ENCODE measurements at regions not wholly inside any gene's neighbourhood (a gene's known extent, or its start where the extent isn't known, plus 50 kb on each side); places are given as distances from the start of the nearest gene placed in this dataset.

DNA sequence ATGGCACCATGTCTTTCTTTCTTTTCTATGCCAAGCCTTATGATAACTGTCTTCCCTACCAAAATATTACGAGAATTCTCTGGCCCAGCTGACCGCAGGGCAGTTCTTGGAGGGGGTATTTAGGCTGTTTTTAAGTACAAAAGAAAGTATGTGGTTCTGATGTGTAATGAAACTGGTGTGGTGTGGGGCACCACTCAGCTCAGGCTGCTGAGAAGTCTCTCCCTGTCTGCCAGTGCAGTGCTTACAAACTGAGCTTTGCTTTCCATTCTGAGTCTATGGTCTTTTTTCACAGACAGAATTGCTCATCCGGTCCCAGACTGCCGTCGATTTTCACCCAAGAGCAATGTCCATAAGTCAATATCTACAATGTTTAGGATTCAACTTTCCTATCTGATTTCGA, 847.6 kb downstream of the NTRK3 start:
- TF ChIP-seq, protein P1, sequence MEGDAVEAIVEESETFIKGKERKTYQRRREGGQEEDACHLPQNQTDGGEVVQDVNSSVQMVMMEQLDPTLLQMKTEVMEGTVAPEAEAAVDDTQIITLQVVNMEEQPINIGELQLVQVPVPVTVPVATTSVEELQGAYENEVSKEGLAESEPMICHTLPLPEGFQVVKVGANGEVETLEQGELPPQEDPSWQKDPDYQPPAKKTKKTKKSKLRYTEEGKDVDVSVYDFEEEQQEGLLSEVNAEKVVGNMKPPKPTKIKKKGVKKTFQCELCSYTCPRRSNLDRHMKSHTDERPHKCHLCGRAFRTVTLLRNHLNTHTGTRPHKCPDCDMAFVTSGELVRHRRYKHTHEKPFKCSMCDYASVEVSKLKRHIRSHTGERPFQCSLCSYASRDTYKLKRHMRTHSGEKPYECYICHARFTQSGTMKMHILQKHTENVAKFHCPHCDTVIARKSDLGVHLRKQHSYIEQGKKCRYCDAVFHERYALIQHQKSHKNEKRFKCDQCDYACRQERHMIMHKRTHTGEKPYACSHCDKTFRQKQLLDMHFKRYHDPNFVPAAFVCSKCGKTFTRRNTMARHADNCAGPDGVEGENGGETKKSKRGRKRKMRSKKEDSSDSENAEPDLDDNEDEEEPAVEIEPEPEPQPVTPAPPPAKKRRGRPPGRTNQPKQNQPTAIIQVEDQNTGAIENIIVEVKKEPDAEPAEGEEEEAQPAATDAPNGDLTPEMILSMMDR (IDR thresholded peaks at IDR 0.05) = no peak
- no peak for TF ChIP-seq POLR2A (IDR thresholded peaks at IDR 0.05)
